Esophagus (tissue), 2 donors: ENCODE measurements at regions not wholly inside any gene's neighbourhood (a gene's known extent, or its start where the extent isn't known, plus 50 kb on each side); places are given as distances from the start of the nearest gene placed in this dataset.

Experiments used
- H3K27ac ChIP-seq, 2 donors: one replicate each; pipeline ENCODE4 v1.5.1; 2013; ENCODE audit warnings: low read depth in 2 of 2, mild to moderate bottlenecking in 2 of 2, inconsistent platforms in 1 of 2, low read length in 1 of 2, moderate library complexity in 1 of 2
- H3K27me3 ChIP-seq, 2 donors: one replicate each; pipeline ENCODE4 v1.6.1; 2013; ENCODE audit warnings: low read length in 2 of 2, control low read depth in 1 of 2, mild to moderate bottlenecking in 1 of 2; ENCODE audit not compliant: insufficient read depth in 2 of 2, control insufficient read depth in 1 of 2
- H3K36me3 ChIP-seq, 2 donors: one replicate each; pipeline ENCODE4 v1.6.1; 2013; ENCODE audit warnings: low read length in 1 of 2; ENCODE audit not compliant: control insufficient read depth in 2 of 2, insufficient read depth in 2 of 2
- H3K4me1 ChIP-seq, 2 donors: one replicate each; pipeline ENCODE4 v1.6.1; 2013; ENCODE audit warnings: low read length in 1 of 2; ENCODE audit not compliant: control insufficient read depth in 2 of 2, insufficient read depth in 2 of 2
- H3K4me3 ChIP-seq, 2 donors: one replicate each; pipeline ENCODE4 v1.5.1; 2013; ENCODE audit warnings: low read length in 2 of 2, mild to moderate bottlenecking in 2 of 2, low read depth in 1 of 2, moderate library complexity in 1 of 2
- H3K9me3 ChIP-seq, 2 donors: one replicate each; pipeline ENCODE4 v1.6.1; 2013; ENCODE audit warnings: mild to moderate bottlenecking in 2 of 2, low read depth in 1 of 2, low read length in 1 of 2, moderate library complexity in 1 of 2; ENCODE audit not compliant: control insufficient read depth in 2 of 2, insufficient read depth in 1 of 2
- WGBS, 2 donors: extraction: QIAGEN DNeasy Blood & Tissue Kit; methylation state at CpG; one replicate each; pipeline ENCODE4 v1.1.7; 2013; 5-methylcytosine and 5-hydroxymethylcytosine counted together
- donor health status: healthy with polysubstance abuse.
- donor health status: Bipolar disorder and iron deficiency.

GRCh38 chr1:244970236-244970743, 105.9 kb upstream of the HNRNPU start:
- Histone ChIP-seq H3K27ac (peak overlapping the region; percentile 93 to 100), H3K4me3 (peak overlapping the region; percentile 60 to 96), H3K9me3 (no peaks in the 10 kb centered on the region), H3K4me1 (no peaks in the 10 kb centered on the region), H3K27me3 (no peaks in the 10 kb centered on the region), H3K36me3 (no peaks in the 10 kb centered on the region)
- WGBS, 2 donors = 0 to 1% methylated on average over 15 to 52 of the region's 55 CpGs

GRCh38 chr1:244969355-244970235, 105.3 kb upstream of the HNRNPU start:
- H3K27ac ChIP-seq = peak overlapping the region; percentile 93 to 100
- no peaks in the 10 kb centered on the region for H3K4me1 ChIP-seq
- H3K4me3 ChIP-seq = peak overlapping the region; percentile 60 to 96
- no peaks in the 10 kb centered on the region for H3K9me3 ChIP-seq
- H3K36me3 ChIP-seq = no peaks in the 10 kb centered on the region
- 1% methylated on average over 47 to 54 of the region's 54 CpGs for WGBS, 2 donors
- no peaks in the 10 kb centered on the region for H3K27me3 ChIP-seq

- no peak overlapping the region for H3K4me3 ChIP-seq
- 34 to 36% methylated on average over 4 of the region's 4 CpGs for WGBS, 2 donors
- H3K9me3 ChIP-seq = no peaks in the 10 kb centered on the region
- no peak overlapping the region for H3K27ac ChIP-seq
- no peaks in the 10 kb centered on the region for H3K4me1 ChIP-seq
- H3K36me3 ChIP-seq = no peaks in the 10 kb centered on the region
- no peaks in the 10 kb centered on the region for H3K27me3 ChIP-seq
These were observed 104.5 kb upstream of the HNRNPU start for GRCh38 chr1:244968881-244969280.

GRCh38 chr1:244968471-244968871, 104.1 kb upstream of the HNRNPU start:
- no peaks in the 10 kb centered on the region for H3K27me3 ChIP-seq
- peak overlapping the region; percentile 73 to 80 for H3K27ac ChIP-seq
- no peaks in the 10 kb centered on the region for H3K4me1 ChIP-seq
- H3K9me3 ChIP-seq = no peaks in the 10 kb centered on the region
- no peak overlapping the region for H3K4me3 ChIP-seq
- no peaks in the 10 kb centered on the region for H3K36me3 ChIP-seq
- 70 to 76% methylated on average over 12 of the region's 12 CpGs for WGBS, 2 donors

- 91 to 97% methylated on average over 2 of the region's 2 CpGs for WGBS, 2 donors
- H3K36me3 ChIP-seq = no peaks in the 10 kb centered on the region
- H3K4me1 ChIP-seq = no peaks in the 10 kb centered on the region
- no peaks in the 10 kb centered on the region for H3K27me3 ChIP-seq
- H3K4me3 ChIP-seq = no peak overlapping the region
- H3K9me3 ChIP-seq = no peaks in the 10 kb centered on the region
- H3K27ac ChIP-seq = no peak overlapping the region
These were observed 102.8 kb upstream of the HNRNPU start for GRCh38 chr1:244967159-244967558.

GRCh38 chr1:244965185-244966030, 101.1 kb upstream of the HNRNPU start:
- no peak overlapping the region for H3K4me3 ChIP-seq
- no peak overlapping the region for H3K27ac ChIP-seq
- H3K4me1 ChIP-seq = no peaks in the 10 kb centered on the region
- no peaks in the 10 kb centered on the region for H3K27me3 ChIP-seq
- no peaks in the 10 kb centered on the region for H3K9me3 ChIP-seq
- WGBS, 2 donors = 71 to 86% methylated on average over 8 of the region's 8 CpGs
- H3K36me3 ChIP-seq = no peaks in the 10 kb centered on the region

- Histone ChIP-seq H3K27ac (peak overlapping the region; percentile 40 to 59), H3K4me1 (no peaks in the 10 kb centered on the region), H3K9me3 (no peaks in the 10 kb centered on the region), H3K4me3 (no peak overlapping the region), H3K27me3 (no peaks in the 10 kb centered on the region), H3K36me3 (no peaks in the 10 kb centered on the region)
- 11 to 15% methylated on average over 11 of the region's 11 CpGs for WGBS, 2 donors
These were observed 100.0 kb upstream of the HNRNPU start for GRCh38 chr1:244964112-244964971.

- Histone ChIP-seq H3K27me3 (no peaks in the 10 kb centered on the region), H3K4me1 (no peaks in the 10 kb centered on the region), H3K27ac (no peak overlapping the region), H3K4me3 (no peak overlapping the region), H3K9me3 (no peaks in the 10 kb centered on the region), H3K36me3 (no peaks in the 10 kb centered on the region)
- WGBS, 2 donors = 95 to 96% methylated on average over 7 of the region's 7 CpGs
These were observed 99.0 kb upstream of the HNRNPU start for GRCh38 chr1:244963231-244963826.

- Histone ChIP-seq H3K27me3 (no peaks in the 10 kb centered on the region), H3K36me3 (no peaks in the 10 kb centered on the region), H3K4me3 (no peak overlapping the region), H3K4me1 (no peaks in the 10 kb centered on the region), H3K9me3 (no peaks in the 10 kb centered on the region), H3K27ac (no peak overlapping the region)
- 41 to 58% methylated on average over 3 of the region's 3 CpGs for WGBS, 2 donors
These were observed 97.8 kb upstream of the HNRNPU start for GRCh38 chr1:244962130-244962529.
